ENCODE measurements at regions not wholly inside any gene's neighbourhood (a gene's known extent, or its start where the extent isn't known, plus 50 kb on each side); places are given as distances from the start of the nearest gene placed in this dataset.
"Not testable (repeated sequence)": the region's sequence is repeated elsewhere in the genome, so short reads cannot be mapped to it uniquely, and the experiment has no call there.

DNA sequence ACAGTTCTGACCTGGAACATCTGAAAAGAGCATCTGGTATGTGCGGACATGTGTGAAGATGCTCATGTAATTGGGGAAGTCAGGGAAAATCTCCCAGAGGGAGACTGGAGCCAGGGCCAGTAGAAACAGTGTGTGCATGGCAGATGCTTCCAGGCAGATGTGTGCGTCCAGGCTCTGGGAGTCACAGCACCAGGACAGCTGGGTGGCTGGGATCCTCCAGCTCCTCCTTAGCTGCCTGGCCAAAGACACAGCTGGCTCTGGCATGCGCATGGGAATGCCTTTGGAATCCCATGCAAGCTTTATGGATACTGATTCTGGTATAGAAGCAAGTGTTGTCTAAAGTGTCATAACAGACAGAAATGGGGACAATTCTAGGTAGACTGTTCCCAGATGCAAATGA lies 369.7 kb downstream of the INSIG2 start:
- no peak for DNase-seq

DNA sequence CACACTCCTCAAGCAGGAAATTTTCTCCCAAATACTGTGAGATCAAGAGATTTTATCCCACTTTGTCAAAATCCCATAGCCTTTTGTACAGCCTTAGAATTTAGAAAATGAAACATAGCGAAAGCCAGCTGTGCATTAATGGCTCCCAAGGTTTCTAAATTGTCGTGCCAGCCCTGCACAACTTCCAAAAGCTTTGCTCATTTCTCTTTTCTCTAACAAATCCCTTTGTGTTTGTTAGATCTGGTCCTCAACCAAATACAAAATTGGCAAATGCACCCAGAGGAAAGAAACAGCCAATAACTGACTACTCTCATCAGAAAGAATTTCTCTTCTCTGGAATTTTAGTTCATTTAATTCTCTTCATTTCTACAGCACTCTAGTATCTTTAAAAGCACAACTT lies 361.1 kb downstream of the INSIG2 start:
- no peak for DNase-seq

DNA sequence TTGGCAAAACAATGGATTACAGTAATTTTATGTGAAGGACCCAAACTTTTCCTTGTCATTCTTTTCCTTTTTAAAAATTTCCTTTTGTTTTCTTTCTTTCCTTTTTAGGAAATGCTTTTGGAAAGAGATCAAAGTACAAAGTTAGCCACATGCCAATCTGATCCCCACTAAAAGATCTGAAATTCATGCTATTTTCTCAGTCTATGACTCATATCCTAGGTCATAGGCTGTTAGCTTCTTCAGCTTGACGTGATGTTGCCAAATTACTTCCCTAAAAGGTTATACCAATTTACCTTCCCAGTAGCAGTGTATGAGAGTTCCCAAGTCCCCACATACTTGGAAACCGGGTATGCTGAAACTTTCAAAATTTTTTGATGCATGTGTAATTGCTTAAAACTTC lies 355.3 kb downstream of the INSIG2 start:
- DNase-seq = no peak

DNA sequence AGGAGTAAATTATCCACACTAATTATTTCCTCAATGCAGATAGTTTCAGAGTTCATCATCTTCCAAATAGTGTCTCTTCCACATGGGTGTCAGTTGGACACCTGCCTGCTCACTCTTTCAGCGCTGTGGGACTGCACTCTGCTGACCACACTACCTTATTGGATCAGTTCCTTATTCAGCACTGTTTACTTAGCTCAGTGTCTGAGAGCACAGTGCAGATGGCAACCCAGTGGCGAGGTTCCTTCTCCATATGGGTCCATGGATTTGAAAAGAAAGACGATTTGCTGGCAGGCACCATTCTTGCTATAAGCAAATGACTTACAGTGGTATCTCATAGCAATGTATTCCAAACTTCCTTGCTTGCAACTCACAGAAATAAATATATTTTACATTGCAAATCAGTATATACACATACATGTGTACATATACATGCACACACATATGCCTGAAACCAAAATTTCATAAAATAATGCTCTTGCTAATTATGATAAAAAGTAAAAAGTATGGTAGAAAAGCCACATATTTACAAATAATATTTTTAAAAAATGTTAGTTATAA lies 354.8 kb downstream of the INSIG2 start:
- DNase-seq = no peak

DNA sequence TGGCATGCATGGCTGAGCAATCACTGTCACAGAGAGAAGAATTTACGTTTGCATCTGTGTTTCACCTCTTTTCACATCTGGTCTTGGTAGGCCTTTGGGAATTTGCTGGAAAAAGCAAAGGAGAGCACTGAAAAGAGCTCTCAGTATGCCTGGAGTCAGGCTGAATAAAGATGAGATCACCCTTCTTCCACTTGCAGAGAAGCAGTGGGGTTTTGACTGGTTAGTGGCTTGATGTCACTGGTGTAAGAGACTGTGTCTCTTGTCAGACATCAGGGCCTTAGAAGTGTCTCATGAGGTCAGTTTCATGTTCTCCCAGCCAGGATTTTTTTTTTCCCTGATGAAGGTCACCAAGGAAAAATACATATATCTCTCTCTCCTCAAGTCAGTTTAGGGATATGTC lies 353.8 kb downstream of the INSIG2 start:
- DNase-seq = no peak

DNA sequence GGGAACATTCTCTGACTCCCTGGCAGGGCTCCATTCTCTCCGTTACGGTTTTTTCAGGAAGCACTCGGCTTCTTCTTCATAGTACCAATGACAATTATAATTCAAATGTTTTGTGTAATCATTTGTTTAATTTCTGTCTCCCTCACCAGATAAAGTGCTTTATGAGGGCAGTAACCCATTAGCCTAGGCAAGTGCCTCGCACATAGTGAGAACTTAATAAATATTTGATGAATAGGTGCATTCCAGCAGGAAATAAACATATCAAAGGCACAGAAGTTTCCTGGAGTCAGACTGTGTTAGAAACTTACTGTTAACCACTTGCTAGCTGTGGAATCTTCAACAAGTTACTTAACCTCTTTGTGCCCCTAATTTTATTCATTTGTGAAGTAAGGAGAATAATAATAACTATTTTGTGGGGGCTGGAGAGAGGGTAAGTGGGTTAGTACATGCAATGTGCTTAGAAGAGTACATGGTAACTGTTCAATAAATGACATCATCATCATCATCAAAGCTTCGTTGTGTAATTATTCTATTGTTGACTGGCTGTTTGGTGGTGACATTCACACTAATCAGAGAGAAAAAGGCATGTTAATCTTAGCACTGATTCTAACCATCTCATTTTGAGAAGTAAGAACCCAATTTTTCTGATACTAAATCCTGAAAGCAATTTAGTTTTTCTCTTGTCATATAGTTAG lies 352.3 kb downstream of the INSIG2 start:
- DNase-seq = no peak

DNA sequence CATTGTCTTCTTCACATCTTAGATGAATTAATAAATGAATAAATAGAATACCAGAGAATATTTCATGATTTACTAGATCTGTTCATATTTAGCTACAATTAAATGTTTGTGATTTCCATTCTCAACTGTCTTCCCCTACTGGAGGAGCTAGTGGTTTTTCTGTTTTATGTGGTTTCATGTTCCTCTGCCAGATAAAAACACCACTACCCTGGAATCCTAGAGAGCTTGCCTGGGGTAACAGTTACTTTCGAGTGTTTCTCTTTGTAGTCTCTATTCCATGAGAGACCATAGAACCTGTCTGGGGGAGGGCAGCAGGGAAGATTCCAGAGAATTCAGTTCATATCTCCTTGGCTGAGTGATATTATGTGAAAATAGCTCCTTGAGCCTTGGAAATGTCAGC lies 349.2 kb downstream of the INSIG2 start:
- DNase-seq = no peak

DNA sequence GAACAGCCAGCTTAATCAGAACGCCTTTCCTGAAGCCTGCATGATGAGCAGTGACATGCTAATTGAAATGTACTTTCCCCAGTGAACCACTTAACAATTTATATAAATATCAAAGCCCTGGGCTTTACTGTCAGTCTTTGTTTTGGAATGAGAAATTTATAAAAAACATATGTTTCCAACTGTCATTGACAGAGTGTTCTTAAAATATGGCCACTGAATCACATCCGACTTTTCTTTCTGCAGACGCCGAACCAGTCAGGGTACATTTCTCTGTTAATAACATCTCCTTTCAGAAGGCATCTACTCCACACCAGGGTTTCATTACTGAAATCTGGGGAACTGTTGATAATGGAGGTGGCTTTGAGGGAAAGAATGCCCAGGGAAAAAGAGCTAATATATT lies 343.7 kb downstream of the INSIG2 start:
- no peak for DNase-seq

DNA sequence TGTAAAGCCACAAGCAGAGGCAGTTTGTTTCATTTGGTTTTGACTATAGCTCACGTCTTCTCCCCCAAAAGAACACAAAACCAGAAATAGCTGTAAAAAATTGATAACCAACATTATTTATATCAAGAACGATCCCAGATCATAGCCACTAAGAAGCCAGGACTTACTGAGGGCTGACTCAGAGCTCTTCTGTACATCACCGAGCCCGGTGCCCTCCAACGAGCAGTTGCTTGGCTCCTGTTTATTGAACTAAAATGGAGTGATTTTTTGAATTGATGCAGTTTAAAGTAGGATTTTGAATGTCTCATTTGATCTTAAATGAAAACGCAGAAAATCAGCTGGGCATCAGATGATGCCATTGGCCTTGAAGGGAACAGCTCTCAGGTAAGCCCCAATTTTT lies 343.3 kb downstream of the INSIG2 start:
- DNase-seq = no peak

DNA sequence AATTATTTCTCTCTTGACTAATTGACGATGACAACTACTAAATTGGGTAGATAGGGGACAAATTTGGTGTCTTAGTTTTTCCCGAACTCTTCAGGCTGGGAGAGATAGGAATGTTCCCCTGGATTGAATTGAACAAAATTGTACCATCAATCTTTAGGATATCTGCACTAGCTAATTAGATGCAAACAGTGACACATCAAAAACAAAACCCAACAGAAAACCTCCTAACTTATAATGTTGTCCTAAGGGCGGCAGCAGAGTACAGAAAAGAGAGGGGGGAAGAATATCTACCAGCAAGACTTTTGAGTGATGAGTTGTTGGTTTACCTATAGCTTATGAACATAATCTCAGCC lies 342.9 kb downstream of the INSIG2 start:
- DNase-seq = no peak

DNA sequence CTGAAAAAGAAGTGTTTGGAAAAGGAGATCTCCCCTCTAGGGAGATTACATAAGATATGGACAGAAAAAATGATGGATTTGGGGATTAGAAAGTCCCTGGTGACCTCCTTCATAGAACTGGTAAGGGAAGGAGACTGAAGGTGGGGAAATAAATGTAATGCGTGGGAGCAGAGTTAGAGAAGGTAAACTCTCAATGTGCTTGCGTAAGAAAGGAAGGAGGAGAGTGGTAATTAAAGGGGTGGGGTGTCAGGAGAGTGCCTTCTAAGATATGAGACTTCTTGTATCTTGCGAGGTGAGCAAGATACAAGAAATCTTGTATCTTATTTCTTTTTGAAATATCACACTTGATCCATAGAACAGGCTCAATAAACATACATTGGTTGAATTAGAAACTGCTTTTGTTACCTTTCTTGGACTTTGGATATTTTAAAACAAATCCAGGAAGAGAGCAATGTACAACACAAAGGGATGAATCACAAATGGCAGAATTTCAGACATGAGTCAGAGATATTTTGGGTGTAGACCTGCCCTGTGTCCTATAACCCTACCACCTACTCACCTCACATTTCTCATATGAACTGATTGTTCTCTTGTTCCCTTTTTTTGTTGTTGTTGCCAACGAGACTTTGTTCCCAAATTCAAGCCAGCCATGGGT lies 342.4 kb downstream of the INSIG2 start:
- no peak for DNase-seq

DNA sequence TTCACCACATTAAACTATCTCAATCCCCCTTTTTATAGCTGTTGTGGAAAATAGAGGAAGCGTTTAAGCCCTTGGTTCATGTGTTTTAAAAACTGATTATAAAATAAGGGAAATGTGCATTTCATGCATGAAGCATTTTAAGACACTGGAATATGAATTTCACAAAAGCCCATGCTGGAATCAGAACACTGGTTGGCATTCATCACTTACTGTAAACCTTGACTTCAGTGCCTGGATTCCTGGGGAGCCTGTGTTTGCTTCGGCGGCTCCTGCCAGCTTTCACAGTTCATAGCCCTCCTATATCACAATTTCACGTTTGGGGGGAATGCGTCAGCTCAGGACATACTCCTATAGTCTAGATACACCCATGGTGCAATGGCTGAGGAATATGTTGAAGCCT lies 336.9 kb downstream of the INSIG2 start:
- DNase-seq = no peak

DNA sequence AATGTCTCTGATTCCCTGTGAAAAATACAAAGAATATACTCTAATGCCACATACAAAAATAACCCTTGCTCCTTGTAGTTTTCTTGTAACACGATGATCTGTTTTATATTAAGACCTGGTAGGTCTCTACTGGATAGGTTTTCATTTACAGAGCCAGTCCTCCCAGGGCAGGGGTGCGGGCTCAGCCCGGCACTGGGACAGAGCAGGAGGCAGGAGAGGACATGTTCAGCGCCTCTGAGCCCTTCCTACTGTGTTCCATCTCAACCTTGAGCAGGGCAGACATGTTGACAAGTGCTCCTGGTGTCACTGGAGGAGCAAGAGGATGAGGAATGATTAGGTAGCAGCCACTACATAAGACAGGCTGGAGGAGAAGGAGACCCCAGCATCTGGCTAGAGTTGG lies 335.5 kb downstream of the INSIG2 start:
- no peak for DNase-seq

DNA sequence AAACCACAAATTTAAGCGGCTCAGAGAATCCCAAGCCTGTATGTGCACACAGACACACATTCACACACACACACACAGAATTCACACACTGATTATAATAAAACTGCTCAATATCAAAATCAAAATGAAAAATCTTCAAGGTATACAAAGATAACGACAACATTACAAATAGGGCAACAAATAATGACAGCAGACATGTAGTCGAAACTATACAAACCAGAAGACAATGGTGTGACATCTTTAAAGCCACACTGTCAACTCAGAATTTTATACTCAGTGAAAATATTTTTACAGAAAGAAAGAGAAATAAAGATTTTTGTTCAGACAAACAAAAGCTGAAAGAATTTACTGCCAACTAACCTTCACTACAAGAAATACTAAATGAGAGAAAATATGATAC lies 333.4 kb downstream of the INSIG2 start:
- no peak for DNase-seq

DNA sequence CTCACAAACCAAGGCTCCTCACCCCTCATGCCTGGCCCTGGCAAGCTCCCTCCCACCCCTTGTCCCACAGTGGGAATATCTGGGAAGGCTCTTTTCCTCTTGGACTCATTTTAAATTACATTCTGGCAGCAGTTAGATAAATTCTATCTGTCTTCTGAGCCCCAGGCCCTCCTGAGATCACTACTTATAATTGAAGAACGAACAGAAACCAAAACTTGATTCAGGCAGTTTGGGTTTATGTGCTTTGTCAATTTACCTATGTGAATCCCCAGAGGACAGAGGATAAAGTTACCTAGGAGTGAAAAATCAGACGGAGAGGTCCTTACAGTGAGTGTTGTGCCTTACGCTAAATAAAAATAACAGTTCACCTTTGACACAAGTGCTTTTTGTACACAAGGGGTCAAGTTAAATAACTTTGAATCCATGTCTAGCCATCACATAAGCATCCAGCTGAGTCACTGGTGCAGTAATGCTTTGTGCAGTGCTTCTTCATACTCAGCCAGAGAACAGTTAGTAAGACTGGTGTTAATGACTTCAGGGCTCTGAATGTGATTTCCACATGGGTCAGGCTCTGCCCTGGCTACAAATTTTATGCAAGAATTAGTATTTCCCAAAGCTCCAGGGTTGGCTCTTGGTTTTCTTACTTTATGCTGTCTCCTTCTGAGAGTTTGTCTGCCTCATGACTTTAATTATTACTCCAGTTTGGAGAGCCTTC lies 329.3 kb downstream of the INSIG2 start:
- no peak for DNase-seq

DNA sequence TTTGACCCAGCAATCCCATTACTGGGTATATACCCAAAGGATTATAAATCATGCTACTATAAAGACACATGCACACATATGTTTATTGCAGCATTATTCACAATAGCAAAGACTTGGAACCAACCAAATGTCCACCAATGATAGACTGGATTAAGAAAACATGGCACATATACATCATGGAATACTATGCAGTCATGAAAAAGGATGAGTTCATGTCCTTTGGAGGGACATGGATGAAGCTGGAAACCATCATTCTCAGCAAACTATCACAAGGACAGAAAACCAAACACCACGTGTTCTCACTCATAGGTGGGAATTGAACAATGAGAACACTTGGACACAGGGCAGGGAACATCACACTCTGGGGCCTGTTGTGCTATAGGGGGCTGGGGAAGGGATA lies 326.9 kb downstream of the INSIG2 start:
- not testable (repeated sequence) for DNase-seq

DNA sequence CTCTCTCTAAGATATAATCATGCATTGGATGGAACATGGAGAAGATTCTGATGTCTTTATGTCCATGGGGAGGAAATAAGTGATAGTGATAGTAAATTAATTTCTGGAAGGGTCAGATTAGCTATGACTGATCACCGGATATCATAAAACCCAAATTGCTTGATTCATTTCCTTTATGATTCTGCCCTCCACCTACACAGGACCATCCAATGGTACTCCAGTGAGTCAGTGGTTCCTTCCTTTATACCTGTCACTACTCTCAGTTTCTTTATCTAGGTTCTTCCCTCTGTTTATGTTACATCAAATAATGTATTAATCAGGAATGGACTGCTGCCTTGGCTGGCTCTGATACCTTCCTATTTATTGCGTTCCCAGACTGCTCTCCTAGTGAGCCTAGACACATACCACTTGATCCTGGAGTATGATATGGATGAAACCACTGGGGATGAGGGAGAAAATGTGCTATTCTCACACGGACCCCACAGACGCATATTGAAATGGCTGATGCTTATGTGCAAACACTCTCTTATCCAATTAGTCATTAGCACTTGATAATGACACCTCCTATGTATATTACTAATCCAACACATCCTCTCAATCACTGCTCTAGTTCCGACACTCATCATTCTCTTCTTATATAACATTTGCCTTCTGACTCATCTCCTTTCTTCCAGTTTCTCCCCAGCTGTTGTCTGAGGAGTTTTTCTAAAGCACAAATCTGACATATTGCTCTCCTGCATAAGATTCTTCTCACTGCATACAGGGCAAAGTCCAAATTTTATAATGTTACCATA lies 315.6 kb downstream of the INSIG2 start:
- DNase-seq = no peak

DNA sequence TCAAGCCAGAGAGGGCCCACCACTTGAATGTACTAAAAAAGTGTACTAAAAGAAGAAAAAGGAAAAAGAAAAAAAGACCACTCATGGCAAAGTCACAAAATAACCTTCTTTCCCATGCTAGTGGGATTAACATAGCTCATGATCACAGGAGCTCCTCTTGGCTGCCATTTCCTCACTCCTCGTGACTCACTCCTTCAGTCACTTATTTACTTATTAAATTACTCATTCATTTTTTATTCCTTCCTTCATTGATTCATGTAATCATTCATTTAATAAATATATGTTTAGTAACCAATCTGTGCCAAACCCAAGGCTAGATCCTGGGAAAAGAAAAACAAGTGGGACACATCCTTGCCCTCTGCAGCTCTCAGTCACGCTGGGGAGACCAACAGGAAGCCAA lies 300.5 kb downstream of the INSIG2 start:
- DNase-seq = no peak

DNA sequence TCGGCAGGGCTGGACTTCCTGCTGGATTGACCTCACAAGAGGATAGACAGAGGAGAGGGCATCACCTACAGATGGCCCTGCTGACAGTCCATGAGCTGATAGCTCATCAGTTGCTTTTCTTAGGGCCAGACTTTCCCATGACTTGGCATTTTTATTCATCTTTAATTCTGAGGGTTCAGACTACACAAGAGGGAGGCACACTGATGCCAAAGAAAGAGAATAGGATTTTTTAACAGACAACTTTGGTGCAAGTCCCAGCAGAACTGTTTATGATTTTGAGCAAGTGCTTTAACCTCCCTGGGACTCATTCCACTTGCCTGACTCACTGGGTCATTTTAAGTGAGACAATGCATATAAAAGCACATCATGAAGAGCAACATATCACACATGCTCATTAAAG lies 299.2 kb downstream of the INSIG2 start:
- no peak for DNase-seq

DNA sequence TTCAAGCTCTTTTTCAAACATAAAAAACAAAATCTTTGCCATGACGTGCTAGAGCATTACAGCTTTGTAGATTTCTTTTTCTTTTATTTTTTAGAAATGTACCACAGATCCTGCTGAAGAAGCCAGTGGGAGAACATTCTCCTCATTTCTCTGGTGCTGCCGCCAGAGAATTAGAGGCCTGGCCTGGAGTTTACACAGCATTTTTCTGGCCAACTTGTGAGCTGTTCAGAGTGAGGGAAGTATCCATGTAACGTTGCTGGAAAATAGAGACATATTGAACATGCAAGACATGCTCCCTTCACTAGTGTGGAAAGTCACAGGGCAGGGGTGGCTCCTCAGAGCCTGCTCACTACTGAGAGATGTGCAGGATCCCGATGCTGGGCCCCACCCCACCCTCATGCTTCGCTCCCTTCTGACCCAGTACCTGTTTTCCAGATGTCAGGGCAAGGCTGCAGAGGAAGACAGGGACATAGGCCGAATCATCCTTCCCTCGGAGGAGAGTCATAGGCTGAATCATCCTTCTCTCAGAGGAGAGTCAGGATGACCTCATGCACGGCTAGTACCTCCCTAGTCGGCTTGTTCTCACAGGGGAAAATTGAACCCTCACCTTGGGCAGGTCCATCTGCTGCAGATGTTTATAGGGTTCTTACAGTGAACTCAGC lies 298.5 kb downstream of the INSIG2 start:
- DNase-seq = no peak

DNA sequence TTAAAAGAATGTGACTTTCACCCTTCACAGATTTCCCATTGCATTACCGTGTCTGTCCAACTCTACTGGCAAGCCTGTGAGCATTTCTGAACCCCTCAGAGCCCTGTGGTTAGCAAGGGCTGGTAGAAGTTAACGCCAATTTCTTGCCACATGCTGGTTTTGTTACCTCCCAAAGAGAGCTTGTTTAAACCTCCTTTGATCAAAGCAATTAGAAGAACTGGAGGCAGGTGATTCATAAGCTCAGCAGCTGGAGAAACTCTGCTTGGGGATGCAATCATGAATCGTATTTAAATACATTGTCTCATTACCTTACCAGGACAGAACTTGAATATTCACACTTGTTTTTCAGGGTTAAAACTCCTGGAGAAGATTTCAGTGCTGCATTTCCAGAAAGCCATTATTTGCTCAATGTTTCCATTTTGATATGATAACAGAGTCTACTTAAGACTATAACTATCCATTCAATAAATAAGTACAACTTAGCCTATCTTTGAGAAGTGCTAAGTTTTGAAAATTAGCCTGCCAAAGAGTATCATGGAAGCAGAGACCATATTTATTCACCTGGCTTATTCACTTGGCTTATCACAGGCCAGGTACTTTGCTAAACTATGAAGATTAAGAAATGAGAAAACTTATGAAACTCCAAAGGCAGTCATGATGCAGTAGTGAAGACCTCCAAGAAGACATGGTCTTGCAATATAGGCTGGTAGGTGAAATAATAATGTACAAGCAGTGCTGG lies 292.8 kb downstream of the INSIG2 start:
- no peak for DNase-seq

All from T-helper 2 cell (primary cell).